ENCODE measurements at regions not wholly inside any gene's neighbourhood (a gene's known extent, or its start where the extent isn't known, plus 50 kb on each side); places are given as distances from the start of the nearest gene placed in this dataset.
"Not testable (repeated sequence)": the region's sequence is repeated elsewhere in the genome, so short reads cannot be mapped to it uniquely, and the experiment has no call there.

- H3K4me1 Mint-ChIP-seq; H3K27ac Mint-ChIP-seq; H3K4me3 Mint-ChIP-seq; intact Hi-C loops (cut with micrococcal nuclease); H3K9me3 Mint-ChIP-seq; H3K27me3 Mint-ChIP-seq; DNase-seq; CTCF ChIA-PET; ATAC-seq (ENCODE audit: low read depth); H3K36me3 Mint-ChIP-seq (ENCODE audit: low read depth); POLR2A ChIA-PET: not testable (repeated sequence)
Measured at GRCh38 chr4:118442115-118442837, 89.5 kb upstream of the PRSS12 start.

DNA sequence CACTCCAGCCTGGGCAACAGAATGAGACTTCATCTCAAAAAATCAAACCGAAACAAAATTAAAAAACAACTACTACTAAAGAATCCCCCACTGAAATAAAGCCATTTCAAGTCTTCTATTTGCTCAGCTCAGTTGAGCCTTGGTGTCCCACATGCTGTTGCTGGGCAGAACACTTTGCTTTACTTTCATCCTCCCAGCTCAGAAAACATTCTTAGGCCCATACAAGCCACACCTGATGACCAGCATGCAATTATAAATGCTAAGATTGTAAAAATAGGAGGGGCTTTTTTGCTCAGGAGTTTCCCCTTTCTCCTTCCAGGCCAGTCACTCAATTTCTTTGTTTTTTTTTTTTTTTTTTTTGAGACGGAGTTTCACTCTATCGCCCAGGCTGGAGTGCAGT, 94.6 kb upstream of the PRSS12 start:
- CTCF ChIA-PET; H3K36me3 Mint-ChIP-seq (ENCODE audit: low read depth); H3K4me3 Mint-ChIP-seq; H3K4me1 Mint-ChIP-seq; ATAC-seq (ENCODE audit: low read depth); H3K9me3 Mint-ChIP-seq; DNase-seq; POLR2A ChIA-PET; H3K27ac Mint-ChIP-seq; intact Hi-C loops (cut with micrococcal nuclease); H3K27me3 Mint-ChIP-seq: not testable (repeated sequence)

GRCh38 chr4:118454857-118455256, 102.1 kb upstream of the PRSS12 start:
- not testable (repeated sequence) for H3K4me1 Mint-ChIP-seq

GRCh38 chr4:118461435-118461834, 108.6 kb upstream of the PRSS12 start:
- DNase-seq; H3K27me3 Mint-ChIP-seq; H3K4me3 Mint-ChIP-seq; H3K9me3 Mint-ChIP-seq; ATAC-seq (ENCODE audit: low read depth); POLR2A ChIA-PET; H3K4me1 Mint-ChIP-seq; H3K27ac Mint-ChIP-seq; CTCF ChIA-PET; intact Hi-C loops (cut with micrococcal nuclease); H3K36me3 Mint-ChIP-seq (ENCODE audit: low read depth): not testable (repeated sequence)

More at GRCh38 chr4:118454857-118455256, 102.1 kb upstream of the PRSS12 start:
- CTCF ChIA-PET; ATAC-seq (ENCODE audit: low read depth); POLR2A ChIA-PET; H3K27me3 Mint-ChIP-seq; H3K36me3 Mint-ChIP-seq (ENCODE audit: low read depth); H3K4me3 Mint-ChIP-seq; H3K27ac Mint-ChIP-seq; DNase-seq; H3K9me3 Mint-ChIP-seq; intact Hi-C loops (cut with micrococcal nuclease): not testable (repeated sequence)

GRCh38 chr4:118465831-118466230, 113.0 kb upstream of the PRSS12 start:
- H3K4me1 Mint-ChIP-seq; H3K4me3 Mint-ChIP-seq; DNase-seq; ATAC-seq (ENCODE audit: low read depth); CTCF ChIA-PET; intact Hi-C loops (cut with micrococcal nuclease); H3K27ac Mint-ChIP-seq; H3K27me3 Mint-ChIP-seq; POLR2A ChIA-PET; H3K9me3 Mint-ChIP-seq; H3K36me3 Mint-ChIP-seq (ENCODE audit: low read depth): not testable (repeated sequence)

- intact Hi-C loops (cut with micrococcal nuclease); POLR2A ChIA-PET; ATAC-seq (ENCODE audit: low read depth); H3K9me3 Mint-ChIP-seq; H3K4me1 Mint-ChIP-seq; H3K27me3 Mint-ChIP-seq; H3K4me3 Mint-ChIP-seq; H3K36me3 Mint-ChIP-seq (ENCODE audit: low read depth); H3K27ac Mint-ChIP-seq; CTCF ChIA-PET; DNase-seq: not testable (repeated sequence)
Measured at GRCh38 chr4:118474001-118474626, 121.3 kb upstream of the PRSS12 start.

DNA sequence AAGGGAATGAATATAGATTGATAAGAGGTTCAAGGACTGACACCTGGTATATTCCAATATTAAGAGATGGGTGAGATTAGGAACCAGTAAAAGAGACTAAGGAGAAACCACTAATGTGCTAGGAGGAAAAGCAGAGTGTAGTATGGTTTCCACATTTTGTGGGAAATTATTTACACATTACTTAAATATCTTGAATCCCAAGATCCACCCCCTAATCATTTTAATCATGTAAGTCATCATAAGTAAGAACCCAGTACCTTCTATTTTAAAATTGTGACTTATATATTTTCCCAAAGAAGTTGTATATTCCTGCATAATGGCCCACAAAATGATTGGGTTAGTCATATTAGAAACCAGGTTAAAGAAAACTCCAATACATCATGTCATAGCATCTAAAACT, 122.0 kb upstream of the PRSS12 start:
- intact Hi-C loops (cut with micrococcal nuclease); H3K27ac Mint-ChIP-seq; DNase-seq; ATAC-seq (ENCODE audit: low read depth); H3K9me3 Mint-ChIP-seq; POLR2A ChIA-PET; H3K4me3 Mint-ChIP-seq; H3K4me1 Mint-ChIP-seq; H3K27me3 Mint-ChIP-seq; CTCF ChIA-PET; H3K36me3 Mint-ChIP-seq (ENCODE audit: low read depth): not testable (repeated sequence)

DNA sequence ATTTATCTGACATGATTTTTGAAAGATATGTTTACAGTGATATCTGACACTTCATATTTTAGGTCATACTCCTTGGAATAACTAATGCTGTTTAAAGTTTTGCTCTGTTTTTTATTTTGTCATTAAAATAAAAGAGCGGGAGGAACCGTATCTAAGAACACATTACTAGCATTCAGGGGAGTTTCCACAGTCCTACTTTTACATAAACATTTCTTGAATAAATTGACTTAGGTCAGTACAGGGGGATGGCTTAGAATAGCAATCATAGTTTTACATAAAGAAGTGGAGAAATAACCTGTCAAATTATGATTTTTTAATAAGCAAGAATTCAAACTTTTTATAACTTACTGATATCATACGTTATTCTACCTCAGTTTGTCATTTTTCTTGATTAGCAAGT, 123.1 kb upstream of the PRSS12 start:
- H3K27me3 Mint-ChIP-seq; H3K9me3 Mint-ChIP-seq; H3K27ac Mint-ChIP-seq; intact Hi-C loops (cut with micrococcal nuclease); CTCF ChIA-PET; H3K4me3 Mint-ChIP-seq; H3K4me1 Mint-ChIP-seq; H3K36me3 Mint-ChIP-seq (ENCODE audit: low read depth); ATAC-seq (ENCODE audit: low read depth); POLR2A ChIA-PET; DNase-seq: not testable (repeated sequence)

GRCh38 chr4:118477826-118478225, 125.0 kb upstream of the PRSS12 start:
- H3K4me1 Mint-ChIP-seq; DNase-seq; H3K9me3 Mint-ChIP-seq; H3K36me3 Mint-ChIP-seq (ENCODE audit: low read depth); CTCF ChIA-PET; H3K4me3 Mint-ChIP-seq; ATAC-seq (ENCODE audit: low read depth); H3K27me3 Mint-ChIP-seq; H3K27ac Mint-ChIP-seq; POLR2A ChIA-PET; intact Hi-C loops (cut with micrococcal nuclease): not testable (repeated sequence)

DNA sequence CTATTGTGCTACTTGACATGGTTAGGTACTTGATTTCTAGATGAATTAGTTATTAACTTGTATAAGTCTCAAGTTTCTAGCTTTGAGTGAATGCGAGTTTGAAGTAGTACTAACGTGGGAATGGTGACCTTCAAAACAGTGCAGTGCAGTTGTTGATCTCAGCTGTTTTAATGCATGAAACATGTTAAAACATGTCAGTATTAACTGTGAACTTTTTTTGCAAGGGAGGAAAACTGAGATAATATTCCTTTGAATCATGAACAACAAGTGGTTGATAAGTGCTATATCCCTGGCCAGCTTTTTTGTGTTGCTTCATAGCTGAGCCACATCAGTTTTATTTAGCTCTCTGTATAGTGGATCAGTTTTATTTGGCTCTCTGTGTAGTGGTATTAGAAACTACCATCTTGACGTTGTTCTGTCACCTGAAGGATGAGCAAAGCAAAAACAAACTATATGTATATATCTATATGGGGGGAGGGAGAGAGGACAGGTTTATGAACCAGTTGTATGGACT, 133.1 kb upstream of the PRSS12 start:
- H3K4me1 Mint-ChIP-seq; H3K4me3 Mint-ChIP-seq; CTCF ChIA-PET; H3K9me3 Mint-ChIP-seq; H3K36me3 Mint-ChIP-seq (ENCODE audit: low read depth); ATAC-seq (ENCODE audit: low read depth); H3K27ac Mint-ChIP-seq; POLR2A ChIA-PET; intact Hi-C loops (cut with micrococcal nuclease); DNase-seq; H3K27me3 Mint-ChIP-seq: not testable (repeated sequence)

- intact Hi-C loops (cut with micrococcal nuclease); CTCF ChIA-PET; ATAC-seq (ENCODE audit: low read depth); DNase-seq; POLR2A ChIA-PET; H3K9me3 Mint-ChIP-seq; H3K27ac Mint-ChIP-seq; H3K27me3 Mint-ChIP-seq; H3K4me3 Mint-ChIP-seq; H3K4me1 Mint-ChIP-seq; H3K36me3 Mint-ChIP-seq (ENCODE audit: low read depth): not testable (repeated sequence)
Measured at GRCh38 chr4:118492963-118493362, 140.2 kb upstream of the PRSS12 start.

- H3K4me3 Mint-ChIP-seq; H3K36me3 Mint-ChIP-seq (ENCODE audit: low read depth); H3K9me3 Mint-ChIP-seq; POLR2A ChIA-PET; H3K4me1 Mint-ChIP-seq; H3K27me3 Mint-ChIP-seq; H3K27ac Mint-ChIP-seq; CTCF ChIA-PET; DNase-seq; ATAC-seq (ENCODE audit: low read depth); intact Hi-C loops (cut with micrococcal nuclease): not testable (repeated sequence)
Measured at GRCh38 chr4:118494437-118494836, 141.6 kb upstream of the PRSS12 start.

Data from activated B cell treated with CpG ODN at 0.5 μM for 24 hours (primary cell).